ENCODE measurements at regions not wholly inside any gene's neighbourhood (a gene's known extent, or its start where the extent isn't known, plus 50 kb on each side); places are given as distances from the start of the nearest gene placed in this dataset.

DNA sequence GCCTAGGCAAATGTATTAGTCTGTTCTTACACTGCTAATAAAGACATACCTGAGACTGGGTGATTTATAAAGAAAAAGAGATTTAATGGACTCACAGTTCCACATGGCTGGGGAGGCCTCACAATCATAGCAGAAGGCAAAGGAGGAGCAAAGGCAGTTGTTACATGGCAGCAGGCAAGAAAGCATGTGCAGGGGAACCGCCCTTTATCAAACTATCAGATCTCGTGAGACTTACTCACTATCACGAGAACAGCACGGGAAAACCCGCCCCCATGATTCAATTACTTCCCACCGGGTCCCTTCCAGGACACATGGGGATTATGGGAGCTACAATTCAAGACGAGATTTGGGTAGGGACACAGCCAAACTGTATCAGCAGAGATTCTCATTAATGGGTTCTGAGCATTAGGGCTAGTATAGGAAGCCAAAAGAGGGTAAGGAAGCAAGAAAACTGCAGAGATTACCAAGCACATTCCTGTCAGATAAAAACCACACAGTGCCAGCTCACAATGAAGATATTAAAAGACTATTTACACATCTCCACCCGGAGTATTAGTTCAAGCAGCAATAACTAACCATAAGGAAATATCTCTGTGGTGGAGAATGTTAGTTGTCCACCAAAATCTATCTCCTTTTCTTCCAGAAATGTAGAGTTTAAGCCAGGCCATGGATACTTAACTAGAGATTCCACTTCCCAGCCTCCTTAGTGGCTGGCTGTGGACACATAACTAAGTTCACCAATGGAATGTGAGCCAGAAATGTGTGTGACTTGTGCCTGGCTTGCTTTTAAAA is 61.2 kb upstream of the HOPX start:
- Histone ChIP-seq H3K36me3 (no peaks in the 10 kb centered on the region), H3K9me3 (no peaks in the 10 kb centered on the region), H3K4me3 (no peak overlapping the region), H3K27ac (no peak overlapping the region), H3K4me1 (no peaks in the 10 kb centered on the region), H3K27me3 (no peaks in the 10 kb centered on the region)
- 67 to 80% methylated on average over 6 of the region's 8 CpGs for WGBS, 2 donors (ENCODE audit: low coverage in 1 of 2)
- TF ChIP-seq, protein P1, sequence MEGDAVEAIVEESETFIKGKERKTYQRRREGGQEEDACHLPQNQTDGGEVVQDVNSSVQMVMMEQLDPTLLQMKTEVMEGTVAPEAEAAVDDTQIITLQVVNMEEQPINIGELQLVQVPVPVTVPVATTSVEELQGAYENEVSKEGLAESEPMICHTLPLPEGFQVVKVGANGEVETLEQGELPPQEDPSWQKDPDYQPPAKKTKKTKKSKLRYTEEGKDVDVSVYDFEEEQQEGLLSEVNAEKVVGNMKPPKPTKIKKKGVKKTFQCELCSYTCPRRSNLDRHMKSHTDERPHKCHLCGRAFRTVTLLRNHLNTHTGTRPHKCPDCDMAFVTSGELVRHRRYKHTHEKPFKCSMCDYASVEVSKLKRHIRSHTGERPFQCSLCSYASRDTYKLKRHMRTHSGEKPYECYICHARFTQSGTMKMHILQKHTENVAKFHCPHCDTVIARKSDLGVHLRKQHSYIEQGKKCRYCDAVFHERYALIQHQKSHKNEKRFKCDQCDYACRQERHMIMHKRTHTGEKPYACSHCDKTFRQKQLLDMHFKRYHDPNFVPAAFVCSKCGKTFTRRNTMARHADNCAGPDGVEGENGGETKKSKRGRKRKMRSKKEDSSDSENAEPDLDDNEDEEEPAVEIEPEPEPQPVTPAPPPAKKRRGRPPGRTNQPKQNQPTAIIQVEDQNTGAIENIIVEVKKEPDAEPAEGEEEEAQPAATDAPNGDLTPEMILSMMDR (IDR thresholded peaks at IDR 0.05) = no peak
- TF ChIP-seq POLR2AphosphoS5 (IDR thresholded peaks at IDR 0.05) (no peak), EP300 (IDR thresholded peaks at IDR 0.05) (no peak), POLR2A (IDR thresholded peaks at IDR 0.05) (no peak)
- ATAC-seq = no peak

DNA sequence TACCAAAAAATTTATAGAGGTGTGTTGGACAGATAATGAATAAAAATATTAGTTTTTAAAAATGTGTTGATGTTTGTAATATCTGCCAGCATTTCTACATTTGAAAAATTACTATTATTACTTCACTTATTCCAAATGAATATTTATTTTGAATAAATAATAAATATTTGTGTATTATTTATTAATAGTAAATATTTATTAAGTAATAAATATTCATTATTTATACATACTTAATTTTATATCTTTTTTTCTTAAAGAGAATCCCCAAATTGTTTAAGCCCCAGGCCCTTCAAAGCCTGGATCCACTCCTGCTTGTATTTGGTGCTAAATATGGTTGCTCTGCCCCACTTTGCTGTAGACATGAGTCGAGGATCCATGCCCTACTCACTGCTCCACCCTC is 60.5 kb upstream of the HOPX start:
- no peak for ATAC-seq
- 73% methylated on average over 1 of the region's 1 CpG; no CpG with 5 or more reads in 1 of the 2 donors for WGBS, 2 donors (ENCODE audit: low coverage in 1 of 2)
- Histone ChIP-seq H3K27me3 (no peaks in the 10 kb centered on the region), H3K4me1 (no peaks in the 10 kb centered on the region), H3K27ac (no peak overlapping the region), H3K9me3 (no peaks in the 10 kb centered on the region), H3K36me3 (no peaks in the 10 kb centered on the region), H3K4me3 (no peak overlapping the region)
- no peak for TF ChIP-seq POLR2AphosphoS5 (IDR thresholded peaks at IDR 0.05)
- no peak for TF ChIP-seq POLR2A (IDR thresholded peaks at IDR 0.05)
- TF ChIP-seq EP300 (IDR thresholded peaks at IDR 0.05) = no peak
- TF ChIP-seq, protein P1 (IDR thresholded peaks at IDR 0.05) = no peak

DNA sequence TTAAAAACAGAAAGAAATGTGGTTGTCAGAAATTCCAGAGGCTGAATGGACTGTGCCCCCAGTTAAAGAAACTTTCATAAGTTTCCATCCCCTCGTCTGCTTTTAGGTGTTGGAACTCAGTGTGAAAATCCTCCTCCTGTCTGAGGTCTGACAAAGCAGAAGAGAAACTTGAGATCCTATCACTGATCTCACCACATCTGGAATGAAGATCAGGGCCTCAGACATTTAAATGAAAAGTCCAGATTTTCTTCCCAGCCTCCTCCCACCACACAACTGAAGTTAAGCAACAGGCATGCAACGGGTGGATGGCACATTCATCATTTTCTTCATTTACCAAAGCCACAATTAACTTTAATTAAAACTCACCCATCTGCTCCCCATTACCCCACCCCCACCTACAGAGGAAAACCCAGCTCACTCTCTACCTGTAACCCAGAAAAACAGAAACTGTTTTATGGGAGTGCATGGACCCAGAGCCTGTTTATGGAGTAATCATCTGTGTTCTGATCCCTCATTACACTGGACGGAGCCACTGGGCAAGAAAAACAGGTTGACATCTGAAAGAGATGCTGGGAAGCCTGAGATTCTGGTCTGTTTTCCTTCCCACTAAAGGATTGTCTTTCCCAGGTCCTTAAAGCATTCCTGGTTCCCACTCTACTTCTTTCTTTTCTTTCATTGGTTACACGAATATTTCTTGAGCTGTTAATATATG is 58.1 kb upstream of the HOPX start:
- Histone ChIP-seq H3K4me3 (no peak overlapping the region), H3K4me1 (no peaks in the 10 kb centered on the region), H3K9me3 (no peaks in the 10 kb centered on the region), H3K36me3 (no peaks in the 10 kb centered on the region), H3K27ac (no peak overlapping the region), H3K27me3 (no peaks in the 10 kb centered on the region)
- no peak for ATAC-seq
- no peak for TF ChIP-seq EP300 (IDR thresholded peaks at IDR 0.05)
- TF ChIP-seq, protein P1 (IDR thresholded peaks at IDR 0.05) = no peak
- TF ChIP-seq POLR2A (IDR thresholded peaks at IDR 0.05) = no peak
- TF ChIP-seq POLR2AphosphoS5 (IDR thresholded peaks at IDR 0.05) = no peak
- WGBS, 2 donors (ENCODE audit: low coverage in 1 of 2) = 52 to 69% methylated on average over 3 to 4 of the region's 4 CpGs

DNA sequence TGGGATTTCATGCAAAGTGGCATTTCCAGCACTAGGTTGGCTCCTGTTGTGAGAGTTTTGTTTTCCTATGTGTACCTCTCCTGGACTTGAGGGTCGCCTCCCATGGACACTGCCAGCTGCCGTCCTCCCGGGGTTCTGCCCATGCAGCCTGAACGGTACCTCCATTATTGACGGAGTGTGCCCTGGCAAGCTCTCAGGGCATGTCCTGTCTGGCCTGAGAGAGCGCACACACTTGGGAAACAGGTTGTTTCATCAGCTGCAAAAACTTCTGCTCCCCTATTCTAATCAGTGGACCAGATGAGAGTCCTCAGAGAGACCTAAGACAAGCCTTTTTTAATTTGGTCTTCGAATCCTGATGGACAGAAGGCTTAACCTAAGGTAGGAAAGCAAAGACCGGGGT is 56.6 kb upstream of the HOPX start:
- Histone ChIP-seq H3K36me3 (no peaks in the 10 kb centered on the region), H3K27ac (no peak overlapping the region), H3K9me3 (no peaks in the 10 kb centered on the region), H3K27me3 (no peaks in the 10 kb centered on the region), H3K4me1 (no peaks in the 10 kb centered on the region), H3K4me3 (no peak overlapping the region)
- no peak for TF ChIP-seq EP300 (IDR thresholded peaks at IDR 0.05)
- TF ChIP-seq POLR2A (IDR thresholded peaks at IDR 0.05) = no peak
- TF ChIP-seq, protein P1 (IDR thresholded peaks at IDR 0.05) = no peak
- TF ChIP-seq POLR2AphosphoS5 (IDR thresholded peaks at IDR 0.05) = no peak
- 89 to 90% methylated on average over 2 to 3 of the region's 8 CpGs for WGBS, 2 donors (ENCODE audit: low coverage in 1 of 2)
- ATAC-seq = no peak

DNA sequence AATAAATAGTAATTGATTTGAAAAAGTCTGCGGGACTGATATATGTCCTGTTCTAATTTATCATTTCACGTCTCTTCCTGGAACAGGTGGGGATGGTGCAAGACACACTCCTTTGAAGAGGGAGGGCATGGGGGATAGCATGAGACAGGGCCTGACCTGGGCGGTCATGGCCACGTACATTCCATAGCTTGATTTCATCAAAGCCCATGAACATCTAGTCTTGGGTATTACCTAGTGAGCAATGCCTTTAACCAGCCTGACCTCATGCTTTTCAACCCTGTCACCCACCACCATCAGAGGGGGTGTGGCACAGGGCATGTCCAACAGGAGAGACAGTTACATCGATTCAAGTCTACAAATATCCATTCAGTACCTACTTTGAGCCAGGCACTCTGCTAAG is 52.3 kb upstream of the HOPX start:
- H3K4me1 ChIP-seq = no peaks in the 10 kb centered on the region
- no peaks in the 10 kb centered on the region for H3K36me3 ChIP-seq
- H3K27ac ChIP-seq = no peak overlapping the region
- ATAC-seq = no peak
- no peak overlapping the region for H3K4me3 ChIP-seq
- 72 to 86% methylated on average over 4 of the region's 5 CpGs for WGBS, 2 donors (ENCODE audit: low coverage in 1 of 2)
- no peaks in the 10 kb centered on the region for H3K9me3 ChIP-seq
- TF ChIP-seq EP300 (IDR thresholded peaks at IDR 0.05) = no peak
- no peak for TF ChIP-seq POLR2A (IDR thresholded peaks at IDR 0.05)
- TF ChIP-seq, protein P1 (IDR thresholded peaks at IDR 0.05) = no peak
- no peak for TF ChIP-seq POLR2AphosphoS5 (IDR thresholded peaks at IDR 0.05)
- H3K27me3 ChIP-seq = no peaks in the 10 kb centered on the region

Measured in gastroesophageal sphincter (tissue), 4 donors.